ENCODE measurements at regions not wholly inside any gene's neighbourhood (a gene's known extent, or its start where the extent isn't known, plus 50 kb on each side); places are given as distances from the start of the nearest gene placed in this dataset.

DNA sequence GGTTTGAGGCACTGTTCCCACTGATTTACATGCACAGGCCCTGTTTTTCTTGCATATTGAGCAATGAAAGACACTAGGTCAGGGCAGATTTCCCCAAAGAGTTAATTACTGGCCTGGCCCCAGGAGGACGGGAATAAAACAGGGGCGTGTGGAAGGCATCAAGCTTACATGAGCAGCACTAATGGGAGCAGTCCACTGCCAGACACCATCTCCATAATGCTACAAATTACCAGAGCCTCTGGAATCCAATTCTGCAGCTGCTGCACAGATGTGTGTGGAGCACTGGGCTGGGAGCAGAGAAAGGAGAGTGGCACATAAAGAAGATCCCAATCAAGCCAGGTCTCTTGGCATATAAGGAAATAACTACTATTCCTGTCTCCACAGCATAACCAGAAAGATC, 96.9 kb downstream of the CCDC34 start:
- H3K4me3 ChIP-seq (ENCODE audit: low read length): no peak overlapping the region
- WGBS (ENCODE audit: insufficient coverage, low lambda C conversion rate): no CpG with 5 or more reads among the region's 2 CpGs
- H3K4me1 ChIP-seq (ENCODE audit: control insufficient read depth, insufficient read depth, low read length): no peaks in the 10 kb centered on the region
- no peak overlapping the region for H3K27ac ChIP-seq (ENCODE audit: low read length)
- H3K27me3 ChIP-seq (ENCODE audit: control insufficient read depth, insufficient read depth, low read length): no peaks in the 10 kb centered on the region
- H3K9me3 ChIP-seq (ENCODE audit: control insufficient read depth, low read depth, low read length): no peaks in the 10 kb centered on the region
- H3K36me3 ChIP-seq (ENCODE audit: control insufficient read depth, insufficient read depth, low read length): no peaks in the 10 kb centered on the region
- no peak for DNase-seq

DNA sequence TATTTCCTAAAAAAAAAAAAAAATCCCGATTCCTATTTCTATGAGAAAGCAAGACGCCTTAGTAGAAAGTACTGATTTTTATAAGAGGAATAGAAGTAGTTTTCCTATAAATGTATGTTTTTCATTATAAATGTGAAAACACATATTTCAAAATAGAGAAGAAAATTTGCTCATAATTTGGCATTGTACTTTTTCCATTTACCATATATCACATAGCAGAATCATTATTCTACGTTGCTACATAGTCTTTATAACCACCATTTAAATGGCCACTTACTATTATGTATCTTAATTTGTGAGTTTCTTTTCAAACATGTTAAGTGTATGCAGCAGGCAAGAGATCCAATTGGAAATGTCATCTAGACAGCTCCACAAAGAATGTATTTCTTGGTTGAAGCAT, 99.0 kb downstream of the CCDC34 start:
- Histone ChIP-seq H3K27me3 (ENCODE audit: control insufficient read depth, insufficient read depth, low read length) (no peaks in the 10 kb centered on the region), H3K9me3 (ENCODE audit: control insufficient read depth, low read depth, low read length) (no peaks in the 10 kb centered on the region), H3K4me3 (ENCODE audit: low read length) (no peak overlapping the region), H3K36me3 (ENCODE audit: control insufficient read depth, insufficient read depth, low read length) (no peaks in the 10 kb centered on the region), H3K4me1 (ENCODE audit: control insufficient read depth, insufficient read depth, low read length) (no peaks in the 10 kb centered on the region), H3K27ac (ENCODE audit: low read length) (no peak overlapping the region)
- no peak for DNase-seq
- WGBS (ENCODE audit: insufficient coverage, low lambda C conversion rate): 83% methylated on average over 2 of the region's 3 CpGs

DNA sequence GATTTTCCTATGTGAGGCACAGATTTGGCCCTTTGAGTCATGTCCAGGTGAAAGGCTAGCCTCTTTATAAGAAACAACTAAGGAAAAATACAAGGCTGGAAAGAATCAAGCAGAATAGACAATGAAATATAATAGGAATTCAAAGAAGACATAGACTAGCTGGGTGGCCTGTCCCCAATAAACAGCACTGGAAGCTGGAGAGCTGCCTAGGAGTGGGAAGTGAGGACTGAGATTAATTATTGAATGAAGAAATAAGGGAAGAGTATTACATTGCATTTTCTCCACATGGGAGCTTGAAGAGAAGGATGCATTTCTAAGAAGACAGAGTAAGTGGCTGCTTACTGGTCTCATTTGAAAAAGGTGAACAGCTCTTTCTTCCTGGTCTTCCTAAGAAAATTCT, 100.0 kb downstream of the CCDC34 start:
- no peak overlapping the region for H3K4me3 ChIP-seq (ENCODE audit: low read length)

DNA sequence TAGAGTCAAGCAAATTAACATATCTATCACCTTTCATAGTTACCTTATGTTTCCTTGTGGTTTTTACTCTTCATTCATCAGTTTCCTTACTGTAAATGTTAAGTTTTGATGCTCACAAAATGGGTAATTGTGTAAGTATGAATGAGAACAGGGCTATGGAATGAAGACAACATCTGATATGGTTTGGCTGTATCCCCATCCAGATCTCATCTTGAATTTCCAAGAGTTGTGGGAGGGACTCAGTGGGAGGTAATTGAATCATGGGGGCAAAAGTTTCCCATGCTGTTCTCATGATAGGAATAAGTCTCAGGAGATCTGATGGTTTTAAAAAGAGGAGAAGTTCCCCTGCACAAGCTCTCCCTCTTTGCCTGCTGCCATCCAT, 107.6 kb downstream of the CCDC34 start:
- H3K9me3 ChIP-seq (ENCODE audit: control insufficient read depth, low read depth, low read length): no peaks in the 10 kb centered on the region
- no peak for DNase-seq
- no peak overlapping the region for H3K4me3 ChIP-seq (ENCODE audit: low read length)
- H3K27ac ChIP-seq (ENCODE audit: low read length): no peak overlapping the region
- H3K4me1 ChIP-seq (ENCODE audit: control insufficient read depth, insufficient read depth, low read length): no peaks in the 10 kb centered on the region
- H3K27me3 ChIP-seq (ENCODE audit: control insufficient read depth, insufficient read depth, low read length): no peaks in the 10 kb centered on the region
- H3K36me3 ChIP-seq (ENCODE audit: control insufficient read depth, insufficient read depth, low read length): no peaks in the 10 kb centered on the region

More for the DNA sequence above, 100.0 kb downstream of the CCDC34 start:
- H3K27ac ChIP-seq (ENCODE audit: low read length): no peak overlapping the region
- DNase-seq: no peak
- no peaks in the 10 kb centered on the region for H3K27me3 ChIP-seq (ENCODE audit: control insufficient read depth, insufficient read depth, low read length)
- no peaks in the 10 kb centered on the region for H3K4me1 ChIP-seq (ENCODE audit: control insufficient read depth, insufficient read depth, low read length)
- no peaks in the 10 kb centered on the region for H3K9me3 ChIP-seq (ENCODE audit: control insufficient read depth, low read depth, low read length)
- no peaks in the 10 kb centered on the region for H3K36me3 ChIP-seq (ENCODE audit: control insufficient read depth, insufficient read depth, low read length)

GRCh38 chr11:27254744-27255446, 108.1 kb downstream of the CCDC34 start:
- Histone ChIP-seq H3K9me3 (ENCODE audit: control insufficient read depth, low read depth, low read length) (no peaks in the 10 kb centered on the region), H3K27ac (ENCODE audit: low read length) (no peak overlapping the region), H3K4me1 (ENCODE audit: control insufficient read depth, insufficient read depth, low read length) (no peaks in the 10 kb centered on the region), H3K36me3 (ENCODE audit: control insufficient read depth, insufficient read depth, low read length) (no peaks in the 10 kb centered on the region), H3K4me3 (ENCODE audit: low read length) (no peak overlapping the region), H3K27me3 (ENCODE audit: control insufficient read depth, insufficient read depth, low read length) (no peaks in the 10 kb centered on the region)
- 100% methylated on average over 1 of the region's 1 CpG for WGBS (ENCODE audit: insufficient coverage, low lambda C conversion rate)
- DNase-seq: no peak

DNA sequence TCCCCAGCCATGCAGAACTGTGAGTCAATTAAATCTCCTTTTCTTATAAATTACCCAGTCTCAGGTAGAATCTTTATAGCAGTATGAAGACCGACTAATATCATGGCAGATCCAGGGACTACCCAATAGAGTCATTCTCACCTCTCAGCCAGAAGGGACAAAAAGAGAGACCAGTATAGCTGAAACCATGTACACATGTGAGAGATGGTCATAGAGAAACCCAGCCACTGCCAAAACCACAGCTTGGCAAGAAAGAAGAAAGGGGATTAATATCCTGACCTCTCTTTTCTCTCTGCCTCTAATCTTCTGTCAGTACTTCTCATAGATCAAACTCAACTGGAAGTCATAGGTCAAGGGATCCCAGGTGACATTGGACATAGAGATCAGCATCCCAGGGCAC, 109.8 kb downstream of the CCDC34 start:
- Histone ChIP-seq H3K36me3 (ENCODE audit: control insufficient read depth, insufficient read depth, low read length) (no peaks in the 10 kb centered on the region), H3K9me3 (ENCODE audit: control insufficient read depth, low read depth, low read length) (no peaks in the 10 kb centered on the region), H3K4me1 (ENCODE audit: control insufficient read depth, insufficient read depth, low read length) (no peaks in the 10 kb centered on the region), H3K27me3 (ENCODE audit: control insufficient read depth, insufficient read depth, low read length) (no peaks in the 10 kb centered on the region), H3K27ac (ENCODE audit: low read length) (no peak overlapping the region), H3K4me3 (ENCODE audit: low read length) (no peak overlapping the region)
- WGBS (ENCODE audit: insufficient coverage, low lambda C conversion rate): no CpG with 5 or more reads among the region's 1 CpG
- no peak for DNase-seq

- no peak overlapping the region for H3K4me3 ChIP-seq (ENCODE audit: low read length)
- H3K4me1 ChIP-seq (ENCODE audit: control insufficient read depth, insufficient read depth, low read length): peaks cover 5% of the 10 kb centered on the region
- H3K9me3 ChIP-seq (ENCODE audit: control insufficient read depth, low read depth, low read length): no peaks in the 10 kb centered on the region
- no peaks in the 10 kb centered on the region for H3K36me3 ChIP-seq (ENCODE audit: control insufficient read depth, insufficient read depth, low read length)
- WGBS (ENCODE audit: insufficient coverage, low lambda C conversion rate): 100% methylated on average over 4 of the region's 5 CpGs
- H3K27ac ChIP-seq (ENCODE audit: low read length): no peak overlapping the region
- no peak for DNase-seq
- no peaks in the 10 kb centered on the region for H3K27me3 ChIP-seq (ENCODE audit: control insufficient read depth, insufficient read depth, low read length)
Observed at GRCh38 chr11:27250867-27251665, 111.9 kb downstream of the CCDC34 start.

DNA sequence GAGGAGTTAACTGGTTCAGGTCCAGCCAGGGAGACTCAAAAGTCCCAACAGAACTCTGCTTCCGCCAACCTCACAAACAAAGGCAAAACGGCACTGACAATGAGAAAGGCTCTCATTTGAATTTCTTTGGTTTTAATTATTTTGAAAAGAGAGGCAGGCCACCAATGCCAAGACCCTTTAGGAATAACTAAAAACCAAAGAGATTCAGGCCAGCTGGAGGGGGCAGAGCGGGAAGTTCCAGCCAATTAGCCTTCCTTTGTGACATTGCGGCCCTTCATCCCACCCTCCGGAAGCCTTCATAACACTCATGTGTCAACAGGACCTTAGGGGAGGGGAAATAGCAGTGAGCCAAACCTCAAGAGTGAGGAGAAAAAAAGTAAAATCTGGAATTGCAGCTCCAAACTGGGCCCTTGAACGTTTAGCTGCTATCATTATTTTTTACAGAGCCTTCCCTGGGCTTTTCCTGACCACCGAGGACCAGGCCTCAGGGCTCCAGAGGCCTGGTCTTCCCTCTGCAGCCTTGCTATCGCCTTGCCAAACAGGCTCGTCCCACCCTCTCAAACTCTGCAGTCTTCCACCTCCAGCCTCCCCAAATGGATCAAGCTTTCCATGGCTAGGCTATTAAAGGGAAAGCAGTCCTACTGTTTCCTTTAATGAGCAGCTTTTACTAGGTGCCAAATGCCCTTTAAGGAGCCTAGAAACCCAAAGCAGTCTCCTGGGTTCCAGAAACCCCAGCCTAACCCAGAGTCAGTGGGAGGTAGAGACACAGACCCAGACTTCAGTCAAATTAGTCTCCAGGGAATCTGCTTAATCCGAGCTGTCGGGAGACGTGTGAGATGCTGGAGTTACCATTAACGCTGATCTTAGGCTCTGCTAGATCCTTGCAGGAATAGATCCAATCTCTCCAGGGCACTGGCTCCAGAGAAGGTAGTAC, 114.2 kb downstream of the CCDC34 start:
- H3K4me1 ChIP-seq (ENCODE audit: control insufficient read depth, insufficient read depth, low read length): peaks cover 5% of the 10 kb centered on the region
- no peak overlapping the region for H3K4me3 ChIP-seq (ENCODE audit: low read length)
- WGBS (ENCODE audit: insufficient coverage, low lambda C conversion rate): 80% methylated on average over 1 of the region's 13 CpGs
- DNase-seq: no peak
- no peaks in the 10 kb centered on the region for H3K27me3 ChIP-seq (ENCODE audit: control insufficient read depth, insufficient read depth, low read length)
- no peak overlapping the region for H3K27ac ChIP-seq (ENCODE audit: low read length)
- no peaks in the 10 kb centered on the region for H3K9me3 ChIP-seq (ENCODE audit: control insufficient read depth, low read depth, low read length)
- H3K36me3 ChIP-seq (ENCODE audit: control insufficient read depth, insufficient read depth, low read length): no peaks in the 10 kb centered on the region

GRCh38 chr11:27247660-27248059, 115.4 kb downstream of the CCDC34 start:
- no peaks in the 10 kb centered on the region for H3K27me3 ChIP-seq (ENCODE audit: control insufficient read depth, insufficient read depth, low read length)
- no peaks in the 10 kb centered on the region for H3K9me3 ChIP-seq (ENCODE audit: control insufficient read depth, low read depth, low read length)
- no peaks in the 10 kb centered on the region for H3K36me3 ChIP-seq (ENCODE audit: control insufficient read depth, insufficient read depth, low read length)
- no peak overlapping the region for H3K27ac ChIP-seq (ENCODE audit: low read length)
- WGBS (ENCODE audit: insufficient coverage, low lambda C conversion rate): 79% methylated on average over 2 of the region's 5 CpGs
- no peak overlapping the region for H3K4me3 ChIP-seq (ENCODE audit: low read length)
- DNase-seq: no peak
- H3K4me1 ChIP-seq (ENCODE audit: control insufficient read depth, insufficient read depth, low read length): peaks cover 5% of the 10 kb centered on the region

DNA sequence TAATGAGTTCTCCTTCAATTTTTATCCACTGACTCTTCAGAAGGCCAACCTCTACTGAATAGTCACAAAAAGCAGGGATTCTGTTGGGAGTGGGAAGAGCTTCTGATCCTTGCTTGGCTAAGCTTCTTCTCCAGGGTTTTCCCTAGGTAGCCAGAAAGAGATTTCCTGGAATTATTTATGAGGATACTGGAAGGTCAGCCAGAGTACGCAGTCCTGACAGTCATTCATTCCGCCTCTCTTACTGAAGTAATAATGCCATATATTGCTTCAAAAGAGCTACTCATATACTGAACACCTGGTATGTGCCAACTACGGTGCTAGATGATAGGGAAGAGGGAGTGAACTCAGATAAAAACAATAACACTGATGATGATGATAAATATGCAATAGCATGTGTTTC, 116.1 kb downstream of the CCDC34 start:
- DNase-seq: peak; percentile 16 to 47
- H3K27me3 ChIP-seq (ENCODE audit: control insufficient read depth, insufficient read depth, low read length): no peaks in the 10 kb centered on the region
- WGBS (ENCODE audit: insufficient coverage, low lambda C conversion rate): 57% methylated on average over 1 of the region's 3 CpGs
- no peak overlapping the region for H3K27ac ChIP-seq (ENCODE audit: low read length)
- H3K4me3 ChIP-seq (ENCODE audit: low read length): no peak overlapping the region
- H3K36me3 ChIP-seq (ENCODE audit: control insufficient read depth, insufficient read depth, low read length): no peaks in the 10 kb centered on the region
- H3K9me3 ChIP-seq (ENCODE audit: control insufficient read depth, low read depth, low read length): no peaks in the 10 kb centered on the region
- H3K4me1 ChIP-seq (ENCODE audit: control insufficient read depth, insufficient read depth, low read length): peaks cover 5% of the 10 kb centered on the region
